Esophagus muscularis mucosa (tissue), 4 donors: ENCODE measurements at regions not wholly inside any gene's neighbourhood (a gene's known extent, or its start where the extent isn't known, plus 50 kb on each side); places are given as distances from the start of the nearest gene placed in this dataset.

Source experiments
- DNase-seq: peaks from one replicate; pipeline ENCODE4 v3.0.0-alpha.2; 2017; ENCODE audit errors: extremely low spot score
- H3K27ac ChIP-seq, 4 donors: fragments of 200-600 bp; sonication (generic); replicated peaks in 1 of 4; 1 replicate in 3 of 4; 2 replicates in 1 of 4; pipeline ENCODE4 v1.5.1; 2016 to 2019; ENCODE audit warnings: mild to moderate bottlenecking in 1 of 4
- H3K27me3 ChIP-seq, 4 donors: fragments of 200-600 bp; sonication (generic); one replicate each; pipeline versions ENCODE4 v1.5.1 to v1.6.0; 2016 to 2019
- H3K36me3 ChIP-seq, 4 donors: fragments of 200-600 bp; sonication (generic); one replicate each; pipeline ENCODE4 v1.5.1; 2016 to 2019
- H3K4me1 ChIP-seq, 4 donors: fragments of 200-600 bp; sonication (generic); one replicate each; pipeline ENCODE4 v1.5.1; 2016 to 2019
- H3K4me3 ChIP-seq, 4 donors: fragments of 200-600 bp; sonication (generic); 1 replicate in 2 of 4; 2 replicates in 2 of 4; pipeline ENCODE4 v1.5.1; 2016 to 2019; ENCODE audit warnings: mild to moderate bottlenecking in 4 of 4, moderate library complexity in 1 of 4
- H3K9me3 ChIP-seq, 4 donors: fragments of 200-600 bp; sonication (generic); 1 replicate in 3 of 4; 2 replicates in 1 of 4; pipeline ENCODE4 v1.5.1; 2016 to 2019
- CTCF ChIP-seq, 3 experiments: fragments of 200-600 bp in 2 of 3; fragments of 450-650 bp in 1 of 3; sonication (generic) in 2 of 3; IDR thresholded peaks; one replicate each; pipeline ENCODE4 v1.5.1; 2017 to 2019; ENCODE audit warnings: antibody characterized with exemption in 3 of 3, mild to moderate bottlenecking in 2 of 3, moderate library complexity in 1 of 3
- EP300 ChIP-seq: sonication (generic); formaldehyde crosslinking; IDR thresholded peaks from one replicate; pipeline ENCODE4 v1.6.1; 2017; ENCODE audit warnings: antibody characterized with exemption
- POLR2A ChIP-seq: fragments of 450-650 bp; IDR thresholded peaks from one replicate; pipeline ENCODE4 v1.6.1; 2017; ENCODE audit warnings: antibody characterized with exemption, moderate library complexity, mild to moderate bottlenecking, low read depth
- POLR2AphosphoS5 ChIP-seq, 2 donors: sonication (generic); formaldehyde crosslinking; IDR thresholded peaks; one replicate each; pipeline ENCODE4 v1.6.1; 2017; ENCODE audit warnings: antibody characterized with exemption in 2 of 2
- WGBS: methylation state at CpG from one replicate; pipeline ENCODE4 v1.1.5; 2018; 5-methylcytosine and 5-hydroxymethylcytosine counted together
- intact Hi-C: fragments of 100-400 bp; cut with DNase I; formaldehyde crosslinking; loops from one replicate; pipeline ENCODE4 v1.15.1; 2023

DNA sequence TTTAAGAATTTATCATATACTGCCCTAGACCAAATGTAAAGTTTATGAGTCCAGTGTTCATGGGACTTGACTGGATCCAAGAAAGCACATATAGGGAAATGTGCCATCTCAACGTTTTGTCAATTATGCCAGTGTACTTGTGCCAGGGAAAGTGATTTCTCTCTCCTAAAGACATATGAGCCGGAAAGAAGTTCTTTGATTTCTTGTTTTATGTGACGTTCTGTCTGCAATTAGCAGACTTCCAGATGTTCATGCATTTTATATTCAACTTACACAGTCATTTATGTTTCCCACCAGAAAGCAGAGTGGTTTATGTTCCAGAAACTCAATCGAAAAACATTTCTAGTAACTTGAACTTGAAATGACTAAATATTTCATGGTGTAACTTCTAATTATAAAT, 203.8 kb downstream of the FAM170A start:
- Histone ChIP-seq H3K27ac (no peak overlapping the region), H3K4me1 (no peaks in the 10 kb centered on the region), H3K9me3 (no peaks in the 10 kb centered on the region), H3K4me3 (no peak overlapping the region), H3K27me3 (no peaks in the 10 kb centered on the region), H3K36me3 (no peaks in the 10 kb centered on the region)
- intact Hi-C loops, result no loop called here
- TF ChIP-seq POLR2A (no peak), CTCF (IDR thresholded peaks at IDR 0.05) (no peak), POLR2AphosphoS5 (IDR thresholded peaks at IDR 0.05) (no peak), EP300 (no peak)
- DNase-seq, result no peak
- WGBS, result 66% methylated on average over 4 of the region's 4 CpGs

DNA sequence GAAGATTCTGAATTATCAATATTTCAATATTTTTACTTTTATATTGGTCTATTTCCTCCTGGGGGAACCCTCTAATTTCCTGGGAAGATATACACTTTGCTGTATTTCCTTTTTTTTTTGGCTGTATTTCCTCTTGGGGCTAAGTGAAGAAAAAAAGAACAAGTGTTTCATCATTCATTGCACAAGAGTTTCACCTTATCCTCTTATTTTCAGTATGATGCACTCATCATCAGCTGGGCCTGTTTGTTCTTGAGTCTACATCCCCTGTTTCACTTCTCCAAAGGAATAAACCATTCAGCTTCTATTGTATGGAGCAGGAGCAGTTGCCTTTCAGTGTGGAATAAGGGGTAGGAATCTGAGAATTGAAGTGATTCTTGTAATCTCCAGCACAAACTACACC, 210.8 kb downstream of the FAM170A start:
- H3K36me3 ChIP-seq, result no peaks in the 10 kb centered on the region
- DNase-seq, result no peak
- H3K27ac ChIP-seq, result no peak overlapping the region
- intact Hi-C loops, result no loop called here
- no peaks in the 10 kb centered on the region for H3K4me1 ChIP-seq
- no peak overlapping the region for H3K4me3 ChIP-seq
- no peak for TF ChIP-seq POLR2AphosphoS5 (IDR thresholded peaks at IDR 0.05)
- TF ChIP-seq CTCF (IDR thresholded peaks at IDR 0.05), result no peak
- TF ChIP-seq POLR2A, result no peak
- TF ChIP-seq EP300, result no peak
- H3K27me3 ChIP-seq, result no peaks in the 10 kb centered on the region
- H3K9me3 ChIP-seq, result peaks cover 0 to 3% (median 0%) of the 10 kb centered on the region in 4 donors

DNA sequence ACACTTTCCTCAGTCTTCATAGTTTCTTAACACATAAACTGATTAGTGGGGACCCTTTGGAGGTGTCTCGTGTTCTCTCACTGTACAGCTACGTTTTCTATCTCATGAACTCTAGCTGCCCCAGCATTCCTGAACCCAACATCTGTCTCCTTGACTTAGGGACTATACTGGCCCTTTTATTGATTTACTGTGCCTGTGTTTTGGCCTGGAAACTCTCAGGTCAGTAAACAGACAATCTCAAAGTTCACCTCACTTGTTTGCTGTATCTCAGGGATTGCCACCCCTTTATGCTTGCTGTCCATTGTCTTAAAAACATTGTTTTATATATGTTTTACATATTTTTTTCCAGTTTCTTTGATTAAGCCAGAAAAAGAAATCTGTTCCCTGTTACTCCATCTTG, 222.8 kb downstream of the FAM170A start:
- WGBS, result 60% methylated on average over 2 of the region's 2 CpGs
- TF ChIP-seq EP300, result no peak
- no peak for TF ChIP-seq POLR2AphosphoS5 (IDR thresholded peaks at IDR 0.05)
- no peak for TF ChIP-seq CTCF (IDR thresholded peaks at IDR 0.05)
- TF ChIP-seq POLR2A, result no peak
- no peaks in the 10 kb centered on the region for H3K27me3 ChIP-seq
- intact Hi-C loops, result no loop called here
- no peaks in the 10 kb centered on the region for H3K4me1 ChIP-seq
- no peaks in the 10 kb centered on the region for H3K36me3 ChIP-seq
- H3K27ac ChIP-seq, result no peak overlapping the region
- no peaks in the 10 kb centered on the region for H3K9me3 ChIP-seq
- DNase-seq, result no peak
- H3K4me3 ChIP-seq, result no peak overlapping the region

DNA sequence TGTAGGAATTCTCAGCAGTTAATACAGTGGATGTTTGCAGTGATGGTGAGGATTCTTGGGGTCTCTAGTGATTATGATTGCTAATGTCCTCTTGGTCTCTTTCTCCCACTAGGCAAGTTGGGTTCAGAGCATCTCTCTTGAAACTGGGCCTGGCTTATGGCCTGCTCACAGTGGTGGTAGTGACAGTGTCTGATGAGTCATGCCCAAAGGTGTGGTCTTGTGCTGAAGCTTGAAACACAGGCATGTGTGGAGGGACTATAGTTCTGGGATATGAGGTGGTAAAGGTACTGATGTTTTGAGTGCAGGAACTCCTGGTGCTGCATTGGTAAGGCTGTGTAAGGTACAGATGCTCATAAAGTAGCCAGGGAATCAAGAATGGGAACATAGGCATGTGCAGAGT, 231.1 kb downstream of the FAM170A start:
- Histone ChIP-seq H3K4me3 (no peak overlapping the region), H3K27ac (no peak overlapping the region), H3K36me3 (no peaks in the 10 kb centered on the region), H3K27me3 (no peaks in the 10 kb centered on the region), H3K9me3 (peaks cover 0 to 3% (median 0%) of the 10 kb centered on the region in 4 donors), H3K4me1 (no peaks in the 10 kb centered on the region)
- no peak for DNase-seq
- intact Hi-C loops, result no loop called here
- TF ChIP-seq POLR2A (no peak), CTCF (IDR thresholded peaks at IDR 0.05) (no peak), EP300 (no peak), POLR2AphosphoS5 (IDR thresholded peaks at IDR 0.05) (no peak)

DNA sequence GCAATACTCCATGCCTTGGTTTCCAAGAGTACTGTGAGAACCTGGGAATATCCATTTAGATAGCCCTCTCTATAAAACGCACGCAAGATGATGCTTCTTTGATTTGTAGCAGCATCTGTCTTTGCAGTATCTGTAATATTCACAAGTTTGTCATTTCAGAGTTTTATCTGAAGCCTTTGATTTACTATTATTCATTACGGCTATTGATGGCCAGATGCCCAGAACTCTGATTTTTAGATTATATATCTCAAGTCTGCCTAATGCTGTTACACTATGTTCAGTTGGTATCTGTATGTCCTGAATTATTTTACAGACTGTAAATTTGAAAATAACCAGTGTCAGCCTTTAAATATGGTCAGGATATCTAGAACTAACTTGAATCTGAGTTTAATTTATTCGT, 233.3 kb downstream of the FAM170A start:
- TF ChIP-seq CTCF (IDR thresholded peaks at IDR 0.05) (no peak), EP300 (no peak), POLR2A (no peak), POLR2AphosphoS5 (IDR thresholded peaks at IDR 0.05) (no peak)
- no peak overlapping the region for H3K4me3 ChIP-seq
- H3K36me3 ChIP-seq, result no peaks in the 10 kb centered on the region
- H3K4me1 ChIP-seq, result no peaks in the 10 kb centered on the region
- no peak overlapping the region for H3K27ac ChIP-seq
- no peak for DNase-seq
- 70% methylated on average over 4 of the region's 4 CpGs for WGBS
- intact Hi-C loops, result no loop called here
- H3K27me3 ChIP-seq, result no peaks in the 10 kb centered on the region
- peaks cover 0 to 3% (median 0%) of the 10 kb centered on the region in 4 donors for H3K9me3 ChIP-seq
